ENCODE measurements at regions not wholly inside any gene's neighbourhood (a gene's known extent, or its start where the extent isn't known, plus 50 kb on each side); places are given as distances from the start of the nearest gene placed in this dataset.

GRCh38 chr5:173790836-173791546 is 97.2 kb upstream of the CPEB4 start:
- TF ChIP-seq EP300 (IDR thresholded peaks at IDR 0.05) (no peak), CTCF (IDR thresholded peaks at IDR 0.05) (no peak)

Data from suprapubic skin (tissue), 3 donors.